WTC11 (cell line): ENCODE measurements at regions not wholly inside any gene's neighbourhood (a gene's known extent, or its start where the extent isn't known, plus 50 kb on each side); places are given as distances from the start of the nearest gene placed in this dataset.
A peak's percentile ranks its signal among the peaks of the same experiment; 100 is the strongest.

Experiments used
- ATAC-seq: fragments of 200-7000 bp; cut with Tn5 transposase; 2 replicates; pipeline ENCODE4 v1.10.0; 2021; ENCODE audit warnings: mild to moderate bottlenecking, moderate library complexity
- CTCF ChIA-PET: fragments of 300-600 bp; sonication (Branson Sonifier 250); formaldehyde crosslinking; loops from one replicate; lab custom pipeline; 2021; ENCODE audit warnings: antibody characterized with exemption; lab: Charles Lee
- POLR2A ChIA-PET: fragments of 350-600 bp; sonication (Branson Sonifier 250); formaldehyde crosslinking; loops from one replicate; lab custom pipeline; 2021; ENCODE audit warnings: antibody characterized with exemption; lab: Charles Lee
- DNase-seq: peaks from one replicate; pipeline ENCODE4 v3.0.0; 2021; ENCODE audit warnings: low spot score
- H3K27ac Mint-ChIP-seq: 2 replicates; pipeline ENCODE4 v1.8.0; 2021; ENCODE audit warnings: mixed read lengths
- H3K27me3 Mint-ChIP-seq: 2 replicates; pipeline ENCODE4 v1.8.0; 2021; ENCODE audit warnings: low read depth, mild to moderate bottlenecking, moderate library complexity, mixed read lengths
- H3K36me3 Mint-ChIP-seq: 2 replicates; pipeline ENCODE4 v1.8.0; 2021; ENCODE audit warnings: mixed read lengths
- H3K4me1 Mint-ChIP-seq: 2 replicates; pipeline ENCODE4 v1.8.0; 2022; ENCODE audit warnings: mixed read lengths
- H3K4me3 Mint-ChIP-seq: 2 replicates; pipeline ENCODE4 v1.8.0; 2021; ENCODE audit warnings: mild to moderate bottlenecking, moderate library complexity, mixed read lengths
- H3K9me3 Mint-ChIP-seq: 2 replicates; pipeline ENCODE4 v1.8.0; 2021; ENCODE audit warnings: mixed read lengths
- CREB1 ChIP-seq: sonication (generic); formaldehyde crosslinking; IDR thresholded peaks from 2 replicates; pipeline ENCODE4 v1.8.0; 2023; ENCODE audit warnings: mild to moderate bottlenecking, missing genetic modification reagents
- FOXJ3 ChIP-seq: sonication (generic); formaldehyde crosslinking; IDR thresholded peaks from 2 replicates; pipeline ENCODE4 v1.9.0; 2021; ENCODE audit warnings: missing genetic modification reagents, mild to moderate bottlenecking, borderline replicate concordance
- IRF2 ChIP-seq: sonication (generic); formaldehyde crosslinking; IDR thresholded peaks from 2 replicates; pipeline ENCODE4 v1.8.0; 2022; ENCODE audit warnings: low read depth, missing genetic modification reagents, borderline replicate concordance
- NFATC4 ChIP-seq: fragments of 250-450 bp; sonication (Bioruptor Pico); IDR thresholded peaks from 2 replicates; pipeline ENCODE4 v1.9.0; 2021; ENCODE audit warnings: mild to moderate bottlenecking
- NFYB ChIP-seq: sonication (generic); formaldehyde crosslinking; conservative IDR thresholded peaks from 2 replicates; pipeline ENCODE4 v1.8.0; 2022; ENCODE audit warnings: low read depth, missing genetic modification reagents
- NR2C2 ChIP-seq: sonication (generic); formaldehyde crosslinking; IDR thresholded peaks from 2 replicates; pipeline ENCODE4 v1.8.0; 2022; ENCODE audit warnings: mild to moderate bottlenecking, missing genetic modification reagents
- NR3C1 ChIP-seq: sonication (generic); formaldehyde crosslinking; conservative IDR thresholded peaks from 2 replicates; pipeline ENCODE4 v1.8.1; 2023; ENCODE audit warnings: low read depth, mild to moderate bottlenecking, missing genetic modification reagents
- PRRX2 ChIP-seq: fragments of 250-450 bp; sonication (Bioruptor Pico); IDR thresholded peaks from 2 replicates; pipeline ENCODE4 v1.8.0; 2021; ENCODE audit warnings: mild to moderate bottlenecking
- SMAD4 ChIP-seq: sonication (generic); formaldehyde crosslinking; IDR thresholded peaks from 2 replicates; pipeline ENCODE4 v1.8.0; 2022; ENCODE audit warnings: mild to moderate bottlenecking, missing genetic modification reagents
- TCF7 ChIP-seq: sonication (generic); formaldehyde crosslinking; IDR thresholded peaks from 2 replicates; pipeline ENCODE4 v1.8.0; 2022; ENCODE audit warnings: mild to moderate bottlenecking, low read depth, missing genetic modification reagents, moderate library complexity
- TEAD1 ChIP-seq: sonication (generic); formaldehyde crosslinking; IDR thresholded peaks from 2 replicates; pipeline ENCODE4 v1.8.0; 2022; ENCODE audit warnings: mild to moderate bottlenecking, missing genetic modification reagents
- TEAD4 ChIP-seq: sonication (generic); formaldehyde crosslinking; IDR thresholded peaks from 2 replicates; pipeline ENCODE4 v1.8.0; 2022; ENCODE audit warnings: mild to moderate bottlenecking, missing genetic modification reagents
- TF ChIP-seq, protein P1 (sequence below): fragments of 250-450 bp; sonication (Bioruptor Pico); IDR thresholded peaks from 2 replicates; pipeline ENCODE4 v1.9.0; 2021; ENCODE audit warnings: mild to moderate bottlenecking, borderline replicate concordance
- TF ChIP-seq, protein P2 (sequence below): sonication (generic); formaldehyde crosslinking; conservative IDR thresholded peaks from 2 replicates; pipeline ENCODE4 v1.8.1; 2023; ENCODE audit warnings: mild to moderate bottlenecking, low read depth, missing genetic modification reagents, moderate library complexity
- TF ChIP-seq, protein P3 (sequence below): fragments of 250-450 bp; sonication (Bioruptor Pico); IDR thresholded peaks from 2 replicates; pipeline ENCODE4 v1.9.0; 2021; ENCODE audit warnings: mild to moderate bottlenecking
- TF ChIP-seq, protein P4 (sequence below): fragments of 250-450 bp; sonication (Bioruptor Pico); IDR thresholded peaks from 2 replicates; pipeline ENCODE4 v2.1.2; 2022; ENCODE audit warnings: mild to moderate bottlenecking, moderate library complexity
- TF ChIP-seq, protein P5 (sequence below): sonication (generic); formaldehyde crosslinking; IDR thresholded peaks from 2 replicates; pipeline ENCODE4 v1.8.0; 2022; ENCODE audit warnings: mild to moderate bottlenecking, missing genetic modification reagents
- TF ChIP-seq, protein P6 (sequence below): sonication (generic); formaldehyde crosslinking; IDR thresholded peaks from 2 replicates; pipeline ENCODE4 v1.8.0; 2022; ENCODE audit warnings: mild to moderate bottlenecking, missing genetic modification reagents
- TF ChIP-seq, protein P7 (sequence below): sonication (generic); formaldehyde crosslinking; IDR thresholded peaks from 2 replicates; pipeline ENCODE4 v1.8.1; 2022; ENCODE audit warnings: low read depth, mild to moderate bottlenecking, moderate library complexity, missing genetic modification reagents, borderline replicate concordance
- TF ChIP-seq, protein P8 (sequence below): sonication (generic); formaldehyde crosslinking; IDR thresholded peaks from 2 replicates; pipeline ENCODE4 v1.8.1; 2023; ENCODE audit warnings: mild to moderate bottlenecking, missing genetic modification reagents, moderate library complexity

- no peak overlapping the region for H3K4me3 Mint-ChIP-seq
- TF ChIP-seq CREB1 (CRISPR knock-in tag), result no peak
- TF ChIP-seq, protein P1, sequence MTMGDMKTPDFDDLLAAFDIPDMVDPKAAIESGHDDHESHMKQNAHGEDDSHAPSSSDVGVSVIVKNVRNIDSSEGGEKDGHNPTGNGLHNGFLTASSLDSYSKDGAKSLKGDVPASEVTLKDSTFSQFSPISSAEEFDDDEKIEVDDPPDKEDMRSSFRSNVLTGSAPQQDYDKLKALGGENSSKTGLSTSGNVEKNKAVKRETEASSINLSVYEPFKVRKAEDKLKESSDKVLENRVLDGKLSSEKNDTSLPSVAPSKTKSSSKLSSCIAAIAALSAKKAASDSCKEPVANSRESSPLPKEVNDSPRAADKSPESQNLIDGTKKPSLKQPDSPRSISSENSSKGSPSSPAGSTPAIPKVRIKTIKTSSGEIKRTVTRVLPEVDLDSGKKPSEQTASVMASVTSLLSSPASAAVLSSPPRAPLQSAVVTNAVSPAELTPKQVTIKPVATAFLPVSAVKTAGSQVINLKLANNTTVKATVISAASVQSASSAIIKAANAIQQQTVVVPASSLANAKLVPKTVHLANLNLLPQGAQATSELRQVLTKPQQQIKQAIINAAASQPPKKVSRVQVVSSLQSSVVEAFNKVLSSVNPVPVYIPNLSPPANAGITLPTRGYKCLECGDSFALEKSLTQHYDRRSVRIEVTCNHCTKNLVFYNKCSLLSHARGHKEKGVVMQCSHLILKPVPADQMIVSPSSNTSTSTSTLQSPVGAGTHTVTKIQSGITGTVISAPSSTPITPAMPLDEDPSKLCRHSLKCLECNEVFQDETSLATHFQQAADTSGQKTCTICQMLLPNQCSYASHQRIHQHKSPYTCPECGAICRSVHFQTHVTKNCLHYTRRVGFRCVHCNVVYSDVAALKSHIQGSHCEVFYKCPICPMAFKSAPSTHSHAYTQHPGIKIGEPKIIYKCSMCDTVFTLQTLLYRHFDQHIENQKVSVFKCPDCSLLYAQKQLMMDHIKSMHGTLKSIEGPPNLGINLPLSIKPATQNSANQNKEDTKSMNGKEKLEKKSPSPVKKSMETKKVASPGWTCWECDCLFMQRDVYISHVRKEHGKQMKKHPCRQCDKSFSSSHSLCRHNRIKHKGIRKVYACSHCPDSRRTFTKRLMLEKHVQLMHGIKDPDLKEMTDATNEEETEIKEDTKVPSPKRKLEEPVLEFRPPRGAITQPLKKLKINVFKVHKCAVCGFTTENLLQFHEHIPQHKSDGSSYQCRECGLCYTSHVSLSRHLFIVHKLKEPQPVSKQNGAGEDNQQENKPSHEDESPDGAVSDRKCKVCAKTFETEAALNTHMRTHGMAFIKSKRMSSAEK, result no peak
- TF ChIP-seq, protein P2, sequence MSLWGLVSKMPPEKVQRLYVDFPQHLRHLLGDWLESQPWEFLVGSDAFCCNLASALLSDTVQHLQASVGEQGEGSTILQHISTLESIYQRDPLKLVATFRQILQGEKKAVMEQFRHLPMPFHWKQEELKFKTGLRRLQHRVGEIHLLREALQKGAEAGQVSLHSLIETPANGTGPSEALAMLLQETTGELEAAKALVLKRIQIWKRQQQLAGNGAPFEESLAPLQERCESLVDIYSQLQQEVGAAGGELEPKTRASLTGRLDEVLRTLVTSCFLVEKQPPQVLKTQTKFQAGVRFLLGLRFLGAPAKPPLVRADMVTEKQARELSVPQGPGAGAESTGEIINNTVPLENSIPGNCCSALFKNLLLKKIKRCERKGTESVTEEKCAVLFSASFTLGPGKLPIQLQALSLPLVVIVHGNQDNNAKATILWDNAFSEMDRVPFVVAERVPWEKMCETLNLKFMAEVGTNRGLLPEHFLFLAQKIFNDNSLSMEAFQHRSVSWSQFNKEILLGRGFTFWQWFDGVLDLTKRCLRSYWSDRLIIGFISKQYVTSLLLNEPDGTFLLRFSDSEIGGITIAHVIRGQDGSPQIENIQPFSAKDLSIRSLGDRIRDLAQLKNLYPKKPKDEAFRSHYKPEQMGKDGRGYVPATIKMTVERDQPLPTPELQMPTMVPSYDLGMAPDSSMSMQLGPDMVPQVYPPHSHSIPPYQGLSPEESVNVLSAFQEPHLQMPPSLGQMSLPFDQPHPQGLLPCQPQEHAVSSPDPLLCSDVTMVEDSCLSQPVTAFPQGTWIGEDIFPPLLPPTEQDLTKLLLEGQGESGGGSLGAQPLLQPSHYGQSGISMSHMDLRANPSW (CRISPR knock-in tag), result no peak
- no peak for TF ChIP-seq NFYB
- no peaks in the 10 kb centered on the region; the same call in 1 of the 2 replicates for H3K4me1 Mint-ChIP-seq
- ATAC-seq (peak; percentile 79), DNase-seq (peak; percentile 29)
- H3K36me3 Mint-ChIP-seq, result peaks cover 8% of the 10 kb centered on the region
- H3K9me3 Mint-ChIP-seq, result peaks cover 9% of the 10 kb centered on the region
- H3K27me3 Mint-ChIP-seq, result no peaks in the 10 kb centered on the region
- H3K27ac Mint-ChIP-seq, result no peak overlapping the region
- CTCF ChIA-PET, result interaction anchor here (0.6 to 1.8 kb wide), 10 partner anchors 11 to 857 kb away, joined by 3 to 9 read pairs (median 3); no protein-coding TSS in a partner anchor
- POLR2A ChIA-PET, result no interaction called here
Measured at GRCh38 chr9:87290241-87291052, 207.2 kb upstream of the DAPK1 start.

GRCh38 chr9:87292449-87293191 is 205.0 kb upstream of the DAPK1 start:
- Mint-ChIP-seq H3K36me3 (peaks cover 8% of the 10 kb centered on the region), H3K4me1 (no peaks in the 10 kb centered on the region; the same call in 1 of the 2 replicates), H3K27ac (no peak overlapping the region), H3K4me3 (no peak overlapping the region), H3K9me3 (peaks cover 9% of the 10 kb centered on the region), H3K27me3 (no peaks in the 10 kb centered on the region)
- ATAC-seq (no peak), DNase-seq (no peak)
- POLR2A ChIA-PET, result no interaction called here
- CTCF ChIA-PET, result no interaction called here
- TF ChIP-seq, protein P3, sequence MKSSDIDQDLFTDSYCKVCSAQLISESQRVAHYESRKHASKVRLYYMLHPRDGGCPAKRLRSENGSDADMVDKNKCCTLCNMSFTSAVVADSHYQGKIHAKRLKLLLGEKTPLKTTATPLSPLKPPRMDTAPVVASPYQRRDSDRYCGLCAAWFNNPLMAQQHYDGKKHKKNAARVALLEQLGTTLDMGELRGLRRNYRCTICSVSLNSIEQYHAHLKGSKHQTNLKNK (CRISPR knock-in tag), result no peak
- TF ChIP-seq NFATC4 (CRISPR knock-in tag) (no peak), TCF7 (CRISPR knock-in tag) (no peak), PRRX2 (CRISPR knock-in tag) (no peak), SMAD4 (CRISPR knock-in tag) (no peak), NR2C2 (CRISPR knock-in tag) (no peak), TEAD4 (no peak), FOXJ3 (no peak), IRF2 (no peak), NR3C1 (no peak), TEAD1 (no peak)
- TF ChIP-seq, protein P4, sequence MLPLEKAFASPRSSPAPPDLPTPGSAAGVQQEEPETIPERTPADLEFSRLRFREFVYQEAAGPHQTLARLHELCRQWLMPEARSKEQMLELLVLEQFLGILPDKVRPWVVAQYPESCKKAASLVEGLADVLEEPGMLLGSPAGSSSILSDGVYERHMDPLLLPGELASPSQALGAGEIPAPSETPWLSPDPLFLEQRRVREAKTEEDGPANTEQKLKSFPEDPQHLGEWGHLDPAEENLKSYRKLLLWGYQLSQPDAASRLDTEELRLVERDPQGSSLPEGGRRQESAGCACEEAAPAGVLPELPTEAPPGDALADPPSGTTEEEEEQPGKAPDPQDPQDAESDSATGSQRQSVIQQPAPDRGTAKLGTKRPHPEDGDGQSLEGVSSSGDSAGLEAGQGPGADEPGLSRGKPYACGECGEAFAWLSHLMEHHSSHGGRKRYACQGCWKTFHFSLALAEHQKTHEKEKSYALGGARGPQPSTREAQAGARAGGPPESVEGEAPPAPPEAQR, result no peak
- TF ChIP-seq, protein P5, sequence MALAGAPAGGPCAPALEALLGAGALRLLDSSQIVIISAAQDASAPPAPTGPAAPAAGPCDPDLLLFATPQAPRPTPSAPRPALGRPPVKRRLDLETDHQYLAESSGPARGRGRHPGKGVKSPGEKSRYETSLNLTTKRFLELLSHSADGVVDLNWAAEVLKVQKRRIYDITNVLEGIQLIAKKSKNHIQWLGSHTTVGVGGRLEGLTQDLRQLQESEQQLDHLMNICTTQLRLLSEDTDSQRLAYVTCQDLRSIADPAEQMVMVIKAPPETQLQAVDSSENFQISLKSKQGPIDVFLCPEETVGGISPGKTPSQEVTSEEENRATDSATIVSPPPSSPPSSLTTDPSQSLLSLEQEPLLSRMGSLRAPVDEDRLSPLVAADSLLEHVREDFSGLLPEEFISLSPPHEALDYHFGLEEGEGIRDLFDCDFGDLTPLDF (CRISPR knock-in tag), result no peak
- TF ChIP-seq, protein P6, sequence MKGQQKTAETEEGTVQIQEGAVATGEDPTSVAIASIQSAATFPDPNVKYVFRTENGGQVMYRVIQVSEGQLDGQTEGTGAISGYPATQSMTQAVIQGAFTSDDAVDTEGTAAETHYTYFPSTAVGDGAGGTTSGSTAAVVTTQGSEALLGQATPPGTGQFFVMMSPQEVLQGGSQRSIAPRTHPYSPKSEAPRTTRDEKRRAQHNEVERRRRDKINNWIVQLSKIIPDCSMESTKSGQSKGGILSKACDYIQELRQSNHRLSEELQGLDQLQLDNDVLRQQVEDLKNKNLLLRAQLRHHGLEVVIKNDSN (CRISPR knock-in tag), result no peak
- TF ChIP-seq, protein P7, sequence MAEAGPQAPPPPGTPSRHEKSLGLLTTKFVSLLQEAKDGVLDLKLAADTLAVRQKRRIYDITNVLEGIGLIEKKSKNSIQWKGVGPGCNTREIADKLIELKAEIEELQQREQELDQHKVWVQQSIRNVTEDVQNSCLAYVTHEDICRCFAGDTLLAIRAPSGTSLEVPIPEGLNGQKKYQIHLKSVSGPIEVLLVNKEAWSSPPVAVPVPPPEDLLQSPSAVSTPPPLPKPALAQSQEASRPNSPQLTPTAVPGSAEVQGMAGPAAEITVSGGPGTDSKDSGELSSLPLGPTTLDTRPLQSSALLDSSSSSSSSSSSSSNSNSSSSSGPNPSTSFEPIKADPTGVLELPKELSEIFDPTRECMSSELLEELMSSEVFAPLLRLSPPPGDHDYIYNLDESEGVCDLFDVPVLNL (CRISPR knock-in tag), result no peak
- TF ChIP-seq, protein P8, sequence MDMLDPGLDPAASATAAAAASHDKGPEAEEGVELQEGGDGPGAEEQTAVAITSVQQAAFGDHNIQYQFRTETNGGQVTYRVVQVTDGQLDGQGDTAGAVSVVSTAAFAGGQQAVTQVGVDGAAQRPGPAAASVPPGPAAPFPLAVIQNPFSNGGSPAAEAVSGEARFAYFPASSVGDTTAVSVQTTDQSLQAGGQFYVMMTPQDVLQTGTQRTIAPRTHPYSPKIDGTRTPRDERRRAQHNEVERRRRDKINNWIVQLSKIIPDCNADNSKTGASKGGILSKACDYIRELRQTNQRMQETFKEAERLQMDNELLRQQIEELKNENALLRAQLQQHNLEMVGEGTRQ (CRISPR knock-in tag), result no peak
